ENCODE measurements at regions not wholly inside any gene's neighbourhood (a gene's known extent, or its start where the extent isn't known, plus 50 kb on each side); places are given as distances from the start of the nearest gene placed in this dataset.
"Not testable (repeated sequence)": the region's sequence is repeated elsewhere in the genome, so short reads cannot be mapped to it uniquely, and the experiment has no call there.

DNA sequence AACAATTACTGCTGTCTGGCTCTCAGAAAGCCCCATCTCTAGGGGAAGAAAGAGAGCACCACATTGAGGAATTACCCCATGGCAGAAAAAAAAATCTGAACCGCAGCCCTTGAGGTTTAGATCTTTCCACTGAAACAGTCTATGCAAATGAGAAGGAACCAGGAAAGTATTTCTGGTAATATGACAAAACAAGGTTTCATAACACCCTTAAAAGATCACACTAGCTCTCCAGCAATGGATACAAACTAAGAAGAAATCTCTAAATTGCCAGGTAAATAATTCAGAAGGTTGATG, 427.1 kb downstream of the PRELID2 start:
- DNase-seq (ENCODE audit: low spot score), result no peak
- intact Hi-C loops (cut with DNase I), result no loop called here

DNA sequence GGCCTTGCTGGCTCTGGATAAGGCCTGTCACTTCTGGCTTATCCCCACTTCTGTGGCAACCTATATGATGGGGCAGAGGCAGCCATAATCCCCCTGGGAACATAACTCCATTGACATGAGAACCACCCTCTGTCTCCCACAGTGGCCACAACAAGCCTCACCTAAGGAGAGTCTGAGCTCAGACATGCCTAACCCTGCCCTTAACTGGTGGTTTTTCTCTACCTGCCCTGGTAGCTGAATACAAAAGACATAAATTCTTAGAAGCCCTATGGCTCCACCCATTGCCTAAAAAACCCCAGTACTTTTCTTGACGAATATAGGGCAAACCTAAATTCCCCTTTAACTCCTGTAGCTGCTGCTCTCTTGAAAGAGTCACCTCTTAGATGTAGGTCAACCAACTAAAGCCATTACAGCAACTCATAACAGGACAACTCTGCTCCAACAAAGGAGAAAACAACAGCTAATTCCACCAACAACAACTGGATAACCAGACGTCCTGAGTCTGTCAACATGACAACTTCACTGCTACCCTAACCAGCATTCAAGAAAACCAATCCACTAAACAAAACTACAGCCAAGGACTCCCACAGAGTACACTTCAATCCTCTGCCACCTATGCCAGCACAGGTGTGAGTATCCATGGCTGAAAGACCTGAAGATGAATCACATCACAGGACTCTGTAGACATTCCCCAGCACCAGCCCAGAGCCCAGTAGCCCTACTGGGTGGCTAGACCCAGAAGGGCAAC, 427.7 kb downstream of the PRELID2 start:
- intact Hi-C loops (cut with DNase I), result no loop called here
- no peak for DNase-seq (ENCODE audit: low spot score)

- DNase-seq (ENCODE audit: low spot score), result no peak
- intact Hi-C loops (cut with DNase I), result no loop called here
Measured at GRCh38 chr5:145403992-145404391, 431.1 kb downstream of the PRELID2 start.

DNA sequence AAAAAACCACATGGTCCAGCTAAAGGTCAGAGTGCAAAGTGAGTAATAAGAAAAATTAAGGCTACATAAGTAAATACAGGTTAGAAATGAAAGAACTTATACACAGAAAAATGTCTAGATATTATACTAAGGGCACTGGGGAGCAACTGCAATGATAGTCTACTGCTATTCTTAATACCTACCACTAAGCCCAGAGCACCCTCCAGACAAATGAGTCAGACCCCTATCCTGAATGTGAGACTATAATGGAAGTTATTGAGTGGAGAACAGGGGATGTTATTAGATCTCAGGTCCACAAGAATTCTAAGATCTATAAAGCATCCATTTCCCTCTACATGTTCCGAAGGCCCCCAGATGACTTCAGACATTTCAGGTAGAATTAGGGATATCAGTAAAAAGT, 438.3 kb downstream of the PRELID2 start:
- intact Hi-C loops (cut with DNase I), result no loop called here
- DNase-seq (ENCODE audit: low spot score), result no peak

- DNase-seq (ENCODE audit: low spot score); intact Hi-C loops (cut with DNase I): not testable (repeated sequence)
Measured at GRCh38 chr5:145395151-145395550, 440.0 kb downstream of the PRELID2 start.

DNA sequence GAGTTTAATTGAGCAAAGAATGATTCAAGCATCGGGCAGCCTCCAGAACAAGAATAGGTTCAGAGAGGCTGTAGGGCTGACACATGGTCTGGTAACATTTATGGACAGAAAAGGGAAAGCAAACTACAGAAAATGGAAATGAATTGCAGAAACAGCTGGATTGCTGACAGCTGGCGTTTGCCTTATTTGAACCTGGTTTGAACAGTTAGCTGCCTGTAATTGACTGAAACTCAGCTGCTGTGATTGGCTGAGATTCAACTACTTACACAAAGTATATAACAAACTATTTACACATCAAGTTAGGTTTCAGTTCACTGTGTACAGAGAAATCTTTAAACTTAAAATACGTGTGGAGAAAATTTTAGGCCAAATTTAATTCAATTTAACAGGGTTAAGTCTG, 441.7 kb downstream of the PRELID2 start:
- intact Hi-C loops (cut with DNase I), result no loop called here
- no peak for DNase-seq (ENCODE audit: low spot score)

DNA sequence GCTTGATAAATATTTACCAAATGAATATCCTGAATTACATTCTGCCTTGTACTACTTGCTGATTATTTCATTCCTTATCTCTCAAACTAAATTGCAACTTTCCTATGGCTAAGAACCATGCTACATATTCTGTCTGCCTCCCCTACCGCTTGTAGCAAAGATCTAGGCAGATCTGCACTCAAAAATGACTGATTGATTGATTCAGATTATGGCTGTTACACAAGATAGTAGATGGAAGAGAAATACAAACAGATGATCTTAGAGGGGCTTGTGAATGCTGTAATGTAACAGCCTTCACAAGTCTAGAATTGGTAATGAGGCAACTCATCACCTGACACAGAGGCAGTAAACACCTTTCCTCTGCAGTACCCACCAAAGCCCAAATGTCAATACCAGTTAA, 446.1 kb downstream of the PRELID2 start:
- intact Hi-C loops (cut with DNase I), result no loop called here
- no peak for DNase-seq (ENCODE audit: low spot score)

GRCh38 chr5:145385276-145385675, 449.9 kb downstream of the PRELID2 start:
- no peak for DNase-seq (ENCODE audit: low spot score)
- intact Hi-C loops (cut with DNase I), result no loop called here

DNA sequence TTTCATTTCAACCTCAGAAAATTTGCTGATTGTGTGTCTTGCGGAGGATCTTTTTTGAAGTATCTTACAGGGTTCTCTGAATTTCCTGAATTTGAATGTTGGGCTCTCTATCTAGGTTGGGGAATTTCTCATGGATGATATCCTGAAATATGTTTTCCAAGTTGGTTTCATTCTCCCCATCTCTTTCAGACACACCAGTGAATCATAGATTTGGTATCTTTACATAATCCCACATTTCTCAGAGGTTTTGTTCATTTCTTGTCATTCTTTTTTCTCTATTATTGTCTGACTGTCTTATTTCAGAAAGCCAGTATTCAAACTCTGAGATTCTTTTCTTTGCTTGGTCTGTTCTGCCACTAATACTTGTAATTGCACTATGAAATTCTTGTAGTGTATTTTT, 456.9 kb downstream of the PRELID2 start:
- DNase-seq (ENCODE audit: low spot score), result no peak
- intact Hi-C loops (cut with DNase I), result no loop called here

GRCh38 chr5:145375521-145375920, 459.6 kb downstream of the PRELID2 start:
- no peak for DNase-seq (ENCODE audit: low spot score)
- intact Hi-C loops (cut with DNase I), result no loop called here

DNA sequence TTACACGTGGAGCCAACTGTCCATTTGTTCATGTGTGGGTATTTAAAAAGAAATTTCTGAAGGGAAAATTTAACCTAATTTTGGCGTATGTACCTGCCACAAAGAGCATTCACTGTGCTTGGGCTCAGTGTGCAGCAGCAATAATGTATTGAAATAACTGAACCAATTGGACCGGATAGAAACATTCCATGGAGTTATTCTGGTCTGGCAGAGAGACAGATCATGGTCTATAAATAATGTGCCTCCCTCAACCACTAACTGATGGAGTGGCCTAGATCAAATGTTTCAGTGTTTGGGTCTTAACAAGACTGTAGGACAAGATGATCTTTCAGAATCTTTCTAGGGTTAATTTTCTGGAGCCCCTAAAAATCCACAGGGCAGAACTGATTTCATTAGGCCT, 469.7 kb downstream of the PRELID2 start:
- intact Hi-C loops (cut with DNase I), result no loop called here
- no peak for DNase-seq (ENCODE audit: low spot score)

- no peak for DNase-seq (ENCODE audit: low spot score)
Measured at GRCh38 chr5:145362266-145362665, 472.9 kb downstream of the PRELID2 start.

GRCh38 chr5:145360936-145361335, 474.2 kb downstream of the PRELID2 start:
- DNase-seq (ENCODE audit: low spot score), result no peak
- intact Hi-C loops (cut with DNase I), result no loop called here

More at GRCh38 chr5:145362266-145362665, 472.9 kb downstream of the PRELID2 start:
- intact Hi-C loops (cut with DNase I), result no loop called here

- DNase-seq (ENCODE audit: low spot score), result no peak
- intact Hi-C loops (cut with DNase I), result no loop called here
Measured at GRCh38 chr5:145350513-145350912, 484.6 kb downstream of the PRELID2 start.

- intact Hi-C loops (cut with DNase I), result no loop called here
- no peak for DNase-seq (ENCODE audit: low spot score)
Measured at GRCh38 chr5:145347026-145347616, 488.0 kb downstream of the PRELID2 start.

DNA sequence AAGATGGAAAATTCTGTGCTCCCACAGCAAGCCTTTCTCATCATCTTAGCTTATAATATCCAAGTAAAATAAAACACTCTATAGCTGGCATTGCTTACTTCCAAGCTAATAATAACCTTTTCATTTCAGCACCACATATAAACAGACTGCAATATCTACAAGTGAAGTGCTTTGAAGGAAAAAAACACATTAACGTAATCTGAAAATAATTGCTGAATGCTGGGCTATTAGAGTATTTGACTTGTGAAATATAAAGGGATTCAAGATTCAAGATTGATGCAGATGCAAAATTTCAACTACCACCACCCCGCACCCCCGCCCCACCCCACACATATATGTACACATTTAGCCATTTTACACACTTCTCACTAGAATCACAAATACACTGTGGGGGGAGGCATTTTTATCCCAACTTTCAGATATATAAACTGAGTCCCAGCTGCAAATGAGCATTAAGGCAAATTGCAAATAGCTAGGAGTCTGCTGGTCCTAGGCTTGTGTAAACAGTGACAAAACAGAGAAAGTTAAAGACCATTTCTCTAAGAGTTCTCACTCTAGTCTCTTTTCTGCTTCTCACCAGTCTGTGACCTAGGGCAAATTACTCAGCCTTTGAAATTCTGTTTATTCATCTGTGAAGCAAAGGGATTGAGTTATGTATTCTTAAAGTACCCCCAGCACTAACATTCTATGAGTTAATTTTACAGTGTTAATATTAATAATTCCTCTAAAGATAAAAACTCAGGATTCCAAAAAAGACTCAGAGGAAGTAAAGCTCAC, 489.4 kb downstream of the PRELID2 start:
- DNase-seq (ENCODE audit: low spot score), result no peak
- intact Hi-C loops (cut with DNase I), result no loop called here

DNA sequence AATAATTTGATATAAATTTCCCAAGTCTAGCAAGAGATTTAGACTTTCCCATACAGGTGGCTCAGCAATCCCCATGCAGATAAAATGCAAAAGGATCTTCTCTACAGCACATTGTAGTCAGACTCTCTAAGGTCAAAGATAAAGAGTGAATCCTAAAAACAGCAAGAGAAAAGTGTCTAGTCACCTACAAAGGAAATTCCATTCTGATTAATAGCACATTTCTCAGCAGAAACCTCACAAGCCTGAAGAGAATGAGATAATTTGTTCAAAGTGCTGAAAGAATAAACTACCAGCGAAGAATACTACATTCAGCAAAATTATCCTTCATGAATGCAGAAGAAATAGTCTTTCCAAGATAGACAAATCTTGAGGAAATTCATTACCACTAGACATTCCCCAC, 493.3 kb downstream of the PRELID2 start:
- intact Hi-C loops (cut with DNase I), result no loop called here
- DNase-seq (ENCODE audit: low spot score), result no peak

- intact Hi-C loops (cut with DNase I), result no loop called here
Measured at GRCh38 chr5:145340099-145340498, 495.0 kb downstream of the PRELID2 start.

GRCh38 chr5:145324767-145325479, 510.2 kb downstream of the PRELID2 start:
- no peak for DNase-seq (ENCODE audit: low spot score)
- intact Hi-C loops (cut with DNase I), result no loop called here

More at GRCh38 chr5:145340099-145340498, 495.0 kb downstream of the PRELID2 start:
- no peak for DNase-seq (ENCODE audit: low spot score)

DNA sequence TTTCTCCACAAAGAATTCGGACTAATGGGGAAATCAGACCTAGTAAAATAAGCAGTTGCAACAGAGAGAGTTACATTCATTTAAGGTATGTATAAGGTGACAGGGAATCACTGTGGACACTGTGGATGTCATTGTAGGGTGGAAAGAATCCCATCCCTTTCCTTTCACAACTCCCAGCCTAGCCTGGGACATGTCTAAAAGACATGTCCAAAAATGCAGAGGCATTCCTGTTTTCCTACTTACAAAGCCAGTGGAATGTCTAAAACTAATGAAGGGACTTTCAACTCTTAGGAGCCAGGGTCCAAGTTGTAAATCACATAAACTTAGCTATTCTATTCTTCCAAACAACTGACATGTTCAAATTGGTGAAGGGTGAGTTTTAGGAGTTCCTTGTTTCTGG, 511.0 kb downstream of the PRELID2 start:
- intact Hi-C loops (cut with DNase I), result no loop called here
- no peak for DNase-seq (ENCODE audit: low spot score)
